ENCODE measurements at regions not wholly inside any gene's neighbourhood (a gene's known extent, or its start where the extent isn't known, plus 50 kb on each side); places are given as distances from the start of the nearest gene placed in this dataset.

- TF ChIP-seq DMTF1 (CRISPR knock-in tag; IDR thresholded peaks at IDR 0.05) = no peak
- no peak for TF ChIP-seq NBN (conservative IDR thresholded peaks at IDR 0.05)
- no peak for TF ChIP-seq JUNB (CRISPR knock-in tag; IDR thresholded peaks at IDR 0.05; ENCODE audit: borderline replicate concordance)
- TF ChIP-seq HMG20A (CRISPR knock-in tag; IDR thresholded peaks at IDR 0.05; ENCODE audit: borderline replicate concordance) = no peak
- TF ChIP-seq MATR3 (CRISPR knock-in tag; IDR thresholded peaks at IDR 0.05) = no peak
- TF ChIP-seq ZNF850 (CRISPR knock-in tag; conservative IDR thresholded peaks at IDR 0.05) = no peak
- no peak for TF ChIP-seq NPAS2 (CRISPR knock-in tag; IDR thresholded peaks at IDR 0.05; ENCODE audit: borderline replicate concordance)
- TF ChIP-seq ZFP1 (CRISPR knock-in tag; IDR thresholded peaks at IDR 0.05) = no peak
- TF ChIP-seq ZNF256 (CRISPR knock-in tag; conservative IDR thresholded peaks at IDR 0.05) = no peak
- TF ChIP-seq GPN1 (CRISPR knock-in tag; IDR thresholded peaks at IDR 0.05; ENCODE audit: borderline replicate concordance) = no peak
- TF ChIP-seq ZNF672 (CRISPR knock-in tag; IDR thresholded peaks at IDR 0.05) = no peak
- TF ChIP-seq ZNF558 (CRISPR knock-in tag; IDR thresholded peaks at IDR 0.05; ENCODE audit: borderline replicate concordance) = no peak
- TF ChIP-seq DMAP1 (CRISPR knock-in tag; IDR thresholded peaks at IDR 0.05) = no peak
- no peak for TF ChIP-seq ZFP41 (CRISPR knock-in tag; IDR thresholded peaks at IDR 0.05; ENCODE audit: borderline replicate concordance)
- TF ChIP-seq ZNF333 (CRISPR knock-in tag; IDR thresholded peaks at IDR 0.05; ENCODE audit: borderline replicate concordance) = no peak
- TF ChIP-seq TOPORS (CRISPR knock-in tag; IDR thresholded peaks at IDR 0.05) = no peak
- no peak for TF ChIP-seq PRDM15 (CRISPR knock-in tag; IDR thresholded peaks at IDR 0.05)
- no peak for TF ChIP-seq KAT7 (CRISPR knock-in tag; IDR thresholded peaks at IDR 0.05; ENCODE audit: borderline replicate concordance)
- no TSS peak for BruUV-seq (replicated peaks)
- FAIRE-seq (no peak), DNase-seq (ENCODE audit: low spot score) (no peak), ATAC-seq (no peak)
- POLR2A ChIA-PET = no interaction called here
- intact Hi-C loops (cut with micrococcal nuclease; ENCODE audit: unreplicated experiment) = no loop called here
- H4K20me1 ChIP-seq (ENCODE audit: insufficient read depth, low read length) = no peaks in the 10 kb centered on the region
- no peak overlapping the region for H3K4me2 ChIP-seq (ENCODE audit: low read depth, low read length)
- H3K36me3 ChIP-seq (replicated peaks in 1 of 2; ENCODE audit: control insufficient read depth in 1 of 2, insufficient read depth in 2 of 2, low read length in 2 of 2) = no peaks in the 10 kb centered on the region
- H3K9ac ChIP-seq (ENCODE audit: insufficient read depth, low read depth, low read length) = no peak overlapping the region
- H3K27me3 ChIP-seq (ENCODE audit: control insufficient read depth in 1 of 2, insufficient read depth in 2 of 2, low read length in 2 of 2) = peaks cover 0 to 7% of the 10 kb centered on the region in 2 experiments; a peak in 1 of 5 replicates
- H3K79me2 ChIP-seq (ENCODE audit: insufficient read depth, low read length) = no peaks in the 10 kb centered on the region
- H3K27ac ChIP-seq (ENCODE audit: extremely low read length, insufficient read depth, low read length) = no peak overlapping the region
- no peak overlapping the region for H3K4me3 ChIP-seq (replicated peaks in 1 of 3; ENCODE audit: insufficient read depth in 1 of 3, low read depth in 2 of 3, low read length in 3 of 3)
- H3K4me1 ChIP-seq (ENCODE audit: insufficient read depth, low read length) = no peaks in the 10 kb centered on the region
- no peak overlapping the region for H2AFZ ChIP-seq (ENCODE audit: low read length)
- in situ Hi-C loops (cut with HindIII; ENCODE audit: extremely low pct_ligation_motif_present, low pct_unique_long_range_greater_than_20kb) = no loop called here
- WGBS (ENCODE audit: low lambda C conversion rate) = 41% methylated on average over 11 of the region's 11 CpGs
- CTCF ChIA-PET (ENCODE audit: low intra/inter-chr PET ratio, low total read pairs) = no interaction called here
- peaks cover 15% of the 10 kb centered on the region; the same call in 1 of the 2 replicates for H3K9me3 ChIP-seq (ENCODE audit: low read length)
Observed at GRCh38 chr10:128926711-128927110, 540.3 kb upstream of the MGMT start.

Measured in HepG2 (cell line).